ENCODE measurements at regions not wholly inside any gene's neighbourhood (a gene's known extent, or its start where the extent isn't known, plus 50 kb on each side); places are given as distances from the start of the nearest gene placed in this dataset.

GRCh38 chr3:23752126-23752525 lies 53.6 kb upstream of the UBE2E1 start:
- TF ChIP-seq POLR2AphosphoS5 (IDR thresholded peaks at IDR 0.05; ENCODE audit: low read length) (no peak), ZNF274 (IDR thresholded peaks at IDR 0.05; ENCODE audit: insufficient read depth, insufficient read length) (no peak), BACH1 (IDR thresholded peaks at IDR 0.05; ENCODE audit: borderline replicate concordance) (no peak), TARDBP (IDR thresholded peaks at IDR 0.05; ENCODE audit: borderline replicate concordance) (no peak), POLR2A (IDR thresholded peaks at IDR 0.05; ENCODE audit: low read depth, low read length) (no peak)
